ENCODE measurements at regions not wholly inside any gene's neighbourhood (a gene's known extent, or its start where the extent isn't known, plus 50 kb on each side); places are given as distances from the start of the nearest gene placed in this dataset.
A peak's percentile ranks its signal among the peaks of the same experiment; 100 is the strongest.

DNA sequence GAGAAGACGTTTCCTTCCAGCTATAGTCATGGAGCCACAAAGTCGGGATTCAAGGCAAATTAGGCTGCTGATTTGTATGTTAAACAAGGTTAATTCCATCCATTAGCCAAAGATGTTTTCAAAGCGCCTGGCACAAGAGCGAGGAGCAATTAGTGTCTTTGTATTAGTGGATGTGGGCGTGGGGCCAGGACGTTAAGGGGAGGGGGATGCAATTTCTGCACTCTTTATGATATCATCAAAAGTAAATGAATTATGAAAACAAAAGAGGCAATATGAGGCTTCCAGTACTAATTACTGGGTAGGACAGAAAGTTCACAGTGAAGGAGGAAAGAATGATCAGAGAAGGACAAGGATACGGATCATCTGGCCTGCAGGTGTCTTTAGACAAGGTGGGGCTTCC lies 230.9 kb upstream of the MSX2 start:
- TF ChIP-seq, protein P1, sequence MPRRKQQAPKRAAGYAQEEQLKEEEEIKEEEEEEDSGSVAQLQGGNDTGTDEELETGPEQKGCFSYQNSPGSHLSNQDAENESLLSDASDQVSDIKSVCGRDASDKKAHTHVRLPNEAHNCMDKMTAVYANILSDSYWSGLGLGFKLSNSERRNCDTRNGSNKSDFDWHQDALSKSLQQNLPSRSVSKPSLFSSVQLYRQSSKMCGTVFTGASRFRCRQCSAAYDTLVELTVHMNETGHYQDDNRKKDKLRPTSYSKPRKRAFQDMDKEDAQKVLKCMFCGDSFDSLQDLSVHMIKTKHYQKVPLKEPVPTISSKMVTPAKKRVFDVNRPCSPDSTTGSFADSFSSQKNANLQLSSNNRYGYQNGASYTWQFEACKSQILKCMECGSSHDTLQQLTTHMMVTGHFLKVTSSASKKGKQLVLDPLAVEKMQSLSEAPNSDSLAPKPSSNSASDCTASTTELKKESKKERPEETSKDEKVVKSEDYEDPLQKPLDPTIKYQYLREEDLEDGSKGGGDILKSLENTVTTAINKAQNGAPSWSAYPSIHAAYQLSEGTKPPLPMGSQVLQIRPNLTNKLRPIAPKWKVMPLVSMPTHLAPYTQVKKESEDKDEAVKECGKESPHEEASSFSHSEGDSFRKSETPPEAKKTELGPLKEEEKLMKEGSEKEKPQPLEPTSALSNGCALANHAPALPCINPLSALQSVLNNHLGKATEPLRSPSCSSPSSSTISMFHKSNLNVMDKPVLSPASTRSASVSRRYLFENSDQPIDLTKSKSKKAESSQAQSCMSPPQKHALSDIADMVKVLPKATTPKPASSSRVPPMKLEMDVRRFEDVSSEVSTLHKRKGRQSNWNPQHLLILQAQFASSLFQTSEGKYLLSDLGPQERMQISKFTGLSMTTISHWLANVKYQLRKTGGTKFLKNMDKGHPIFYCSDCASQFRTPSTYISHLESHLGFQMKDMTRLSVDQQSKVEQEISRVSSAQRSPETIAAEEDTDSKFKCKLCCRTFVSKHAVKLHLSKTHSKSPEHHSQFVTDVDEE (CRISPR knock-in tag; IDR thresholded peaks at IDR 0.05) = 0 out of 2 replicates have a peak, but pooled peaks have one; percentile 29
- TF ChIP-seq ZFP30 (CRISPR knock-in tag; IDR thresholded peaks at IDR 0.05) (no peak), ZNF8 (CRISPR knock-in tag; IDR thresholded peaks at IDR 0.05) (no peak), ISL1 (CRISPR knock-in tag; IDR thresholded peaks at IDR 0.05) (peak; percentile 61)
- TF ChIP-seq, protein P2, sequence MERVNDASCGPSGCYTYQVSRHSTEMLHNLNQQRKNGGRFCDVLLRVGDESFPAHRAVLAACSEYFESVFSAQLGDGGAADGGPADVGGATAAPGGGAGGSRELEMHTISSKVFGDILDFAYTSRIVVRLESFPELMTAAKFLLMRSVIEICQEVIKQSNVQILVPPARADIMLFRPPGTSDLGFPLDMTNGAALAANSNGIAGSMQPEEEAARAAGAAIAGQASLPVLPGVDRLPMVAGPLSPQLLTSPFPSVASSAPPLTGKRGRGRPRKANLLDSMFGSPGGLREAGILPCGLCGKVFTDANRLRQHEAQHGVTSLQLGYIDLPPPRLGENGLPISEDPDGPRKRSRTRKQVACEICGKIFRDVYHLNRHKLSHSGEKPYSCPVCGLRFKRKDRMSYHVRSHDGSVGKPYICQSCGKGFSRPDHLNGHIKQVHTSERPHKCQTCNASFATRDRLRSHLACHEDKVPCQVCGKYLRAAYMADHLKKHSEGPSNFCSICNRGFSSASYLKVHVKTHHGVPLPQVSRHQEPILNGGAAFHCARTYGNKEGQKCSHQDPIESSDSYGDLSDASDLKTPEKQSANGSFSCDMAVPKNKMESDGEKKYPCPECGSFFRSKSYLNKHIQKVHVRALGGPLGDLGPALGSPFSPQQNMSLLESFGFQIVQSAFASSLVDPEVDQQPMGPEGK (CRISPR knock-in tag; IDR thresholded peaks at IDR 0.05; ENCODE audit: borderline replicate concordance) = no peak

All from SK-N-SH treated with all-trans-retinoic acid at 6 μM for 48 hours (cell line).